Endothelial cell of umbilical vein (primary cell): ENCODE measurements at regions not wholly inside any gene's neighbourhood (a gene's known extent, or its start where the extent isn't known, plus 50 kb on each side); places are given as distances from the start of the nearest gene placed in this dataset.

Source experiments
- BruUV-seq: library from RNA; stranded (reverse); fragments of 400-500 nt; replicated peaks from 2 replicates; lab custom pipeline; 2021; lab: Mats Ljungman, UMichigan
- CTCF ChIA-PET: fragments of 300-600, 350-600 bp; sonication (Branson Sonifier 250); formaldehyde crosslinking; loops from one replicate; lab custom pipeline; 2021; ENCODE audit warnings: antibody characterized with exemption, inconsistent platforms; lab: Charles Lee
- POLR2A ChIA-PET: fragments of 300-600, 350-600 bp; sonication (Branson Sonifier 250); formaldehyde crosslinking; loops from one replicate; lab custom pipeline; 2021; ENCODE audit warnings: antibody characterized with exemption, inconsistent platforms; lab: Charles Lee
- DNase-seq: peaks from one replicate; pipeline ENCODE4 v3.0.0-alpha.2; 2011; ENCODE audit warnings: low read depth, low spot score
- FAIRE-seq: peaks from 2 replicates; lab custom pipeline; 2011; peaks lifted over from hg19 to GRCh38; lab: Jason Lieb, UNC
- H2AFZ ChIP-seq: 2 replicates; pipeline ENCODE4 v1.6.0; 2012; ENCODE audit warnings: low read depth, low read length, control low read depth, inconsistent platforms
- H3K27ac ChIP-seq: 2 replicates; pipeline ENCODE4 v1.5.1; 2011; ENCODE audit warnings: low read depth, mild to moderate bottlenecking, control low read depth, low read length, moderate library complexity; ENCODE audit not compliant: insufficient read depth
- H3K27me3 ChIP-seq, 2 experiments: 2 replicates each; pipeline versions ENCODE4 v1.6.0 to v1.6.1; 2011; ENCODE audit warnings: low read length in 2 of 2, mixed read lengths in 1 of 2; ENCODE audit not compliant: control insufficient read depth in 2 of 2, insufficient read depth in 2 of 2
- H3K36me3 ChIP-seq, 2 experiments: 2 replicates in 1 of 2; 3 replicates in 1 of 2; pipeline ENCODE4 v1.5.1; 2011; ENCODE audit warnings: low read length in 2 of 2, mild to moderate bottlenecking in 1 of 2, moderate library complexity in 1 of 2; ENCODE audit not compliant: control insufficient read depth in 2 of 2, insufficient read depth in 2 of 2; ENCODE audit errors: extremely low read depth in 1 of 2
- H3K4me1 ChIP-seq: 3 replicates; pipeline ENCODE4 v1.5.1; 2011; ENCODE audit warnings: mild to moderate bottlenecking, low read length; ENCODE audit not compliant: control insufficient read depth, insufficient read depth; ENCODE audit errors: extremely low read depth
- H3K4me2 ChIP-seq: 2 replicates; pipeline ENCODE4 v1.6.1; 2011; ENCODE audit warnings: low read length, control low read depth, mixed read lengths; ENCODE audit not compliant: insufficient read depth
- H3K4me3 ChIP-seq, 3 experiments: fragments of 200-600 bp in 1 of 3; sonication (generic), shearing (Covaris generic) in 1 of 3; replicated peaks in 1 of 3; 2 replicates each; pipeline ENCODE4 v1.5.1; 2011 to 2016; ENCODE audit warnings: control low read depth in 3 of 3, low read length in 3 of 3, mild to moderate bottlenecking in 2 of 3, inconsistent platforms in 1 of 3, low read depth in 1 of 3, moderate library complexity in 1 of 3; ENCODE audit not compliant: insufficient read depth in 1 of 3
- H3K79me2 ChIP-seq: 2 replicates; pipeline ENCODE4 v1.6.0; 2012; ENCODE audit warnings: low read length, inconsistent platforms; ENCODE audit not compliant: control insufficient read depth, insufficient read depth
- H3K9ac ChIP-seq: replicated peaks from 2 replicates; pipeline ENCODE3; 2011; ENCODE audit warnings: low read length, control low read depth; ENCODE audit not compliant: insufficient read depth; ENCODE audit errors: extremely low read depth
- H3K9me1 ChIP-seq: replicated peaks from 3 replicates; pipeline ENCODE4 v1.6.0; 2011; ENCODE audit warnings: mild to moderate bottlenecking, low read length; ENCODE audit not compliant: control insufficient read depth, insufficient read depth; ENCODE audit errors: extremely low read depth
- H3K9me3 ChIP-seq: replicated peaks from 2 replicates; pipeline ENCODE4 v1.5.1; 2012; ENCODE audit warnings: low read length, inconsistent platforms; ENCODE audit not compliant: control insufficient read depth, insufficient read depth
- H4K20me1 ChIP-seq: replicated peaks from 2 replicates; pipeline ENCODE3; 2011; ENCODE audit warnings: mild to moderate bottlenecking, low read length; ENCODE audit not compliant: control insufficient read depth, insufficient read depth; ENCODE audit errors: extremely low read depth
- EZH2 ChIP-seq: IDR thresholded peaks from 2 replicates; pipeline ENCODE4 v1.6.1; 2012; ENCODE audit warnings: borderline replicate concordance, low read depth, mild to moderate bottlenecking, moderate library complexity, low read length, inconsistent platforms; ENCODE audit not compliant: severe bottlenecking
- FOS ChIP-seq: IDR thresholded peaks from 2 replicates; pipeline ENCODE4 v1.6.1; 2011; ENCODE audit warnings: mild to moderate bottlenecking, low read length, moderate library complexity, borderline replicate concordance; ENCODE audit not compliant: insufficient read depth
- GATA2 ChIP-seq: IDR thresholded peaks from 2 replicates; pipeline ENCODE4 v1.7.0; 2011; ENCODE audit warnings: low read depth, mild to moderate bottlenecking, moderate library complexity, mixed read lengths, low read length; ENCODE audit not compliant: insufficient read length, insufficient read depth
- JUN ChIP-seq: IDR thresholded peaks from 2 replicates; pipeline ENCODE4 v1.6.1; 2011; ENCODE audit warnings: borderline replicate concordance, low read depth; ENCODE audit not compliant: insufficient read length, insufficient read depth
- MYC ChIP-seq: IDR thresholded peaks from one replicate; pipeline ENCODE4 v1.6.1; 2011; ENCODE audit warnings: mild to moderate bottlenecking, low read depth, low read length
- POLR2A ChIP-seq: IDR thresholded peaks from 2 replicates; pipeline ENCODE4 v1.6.1; 2012; ENCODE audit warnings: low read depth, mild to moderate bottlenecking, control low read depth, low read length
- POLR2AphosphoS5 ChIP-seq: IDR thresholded peaks from 2 replicates; pipeline ENCODE4 v1.6.1; 2012; ENCODE audit warnings: low read depth, mild to moderate bottlenecking, control low read depth, low read length, moderate library complexity; ENCODE audit not compliant: insufficient read depth
- dilution Hi-C: fragments of 300-500 bp; cut with MboI; formaldehyde crosslinking; loops from one replicate; pipeline ENCODE4 v1.15.0; 2019; ENCODE audit warnings: low sequenced_read_pairs; ENCODE audit not compliant: extremely low pct_ligation_motif_present
- intact Hi-C: fragments of 100-400 bp; cut with micrococcal nuclease; formaldehyde crosslinking; loops from one replicate; pipeline ENCODE4 v1.10.0; 2022
- TF ChIP-seq, protein P1 (sequence below): IDR thresholded peaks from 2 replicates; pipeline ENCODE4 v1.6.1; 2011; ENCODE audit not compliant: insufficient read depth, insufficient read length
- TF ChIP-seq, protein P2 (sequence below), 2 donors: IDR thresholded peaks; 1 replicate in 1 of 2; 2 replicates in 1 of 2; pipeline ENCODE4 v1.5.1; 2011; ENCODE audit warnings: low read length in 2 of 2, mild to moderate bottlenecking in 2 of 2, moderate library complexity in 2 of 2, control low read depth in 1 of 2, inconsistent platforms in 1 of 2, low read depth in 1 of 2; ENCODE audit not compliant: insufficient read depth in 1 of 2; ENCODE audit errors: extremely low read depth in 1 of 2

DNA sequence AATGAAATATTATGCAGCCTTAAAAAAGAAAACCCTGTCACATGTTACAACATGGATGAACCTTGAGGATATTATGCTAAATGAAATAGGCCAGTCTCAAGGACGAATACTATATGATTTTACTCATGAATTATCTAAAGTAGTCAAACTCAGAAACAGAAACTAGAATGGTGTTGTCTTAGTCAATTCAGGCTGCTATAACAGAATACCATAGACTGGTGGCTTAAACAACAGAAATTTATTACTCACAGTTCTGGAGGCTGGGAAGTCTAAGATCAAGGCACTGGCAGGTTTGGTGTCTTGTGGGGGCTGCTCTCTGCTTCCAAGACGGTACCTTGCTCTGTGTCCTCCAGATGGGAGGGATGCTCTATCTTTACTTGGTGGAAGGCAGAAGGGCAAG, 113.8 kb upstream of the DNAH14 start:
- no peak for FAIRE-seq
- Histone ChIP-seq H3K4me3 (no peak overlapping the region), H3K27ac (no peak overlapping the region), H2AFZ (no peak overlapping the region), H3K9ac (no peak overlapping the region), H4K20me1 (no peaks in the 10 kb centered on the region), H3K4me2 (no peak overlapping the region), H3K36me3 (no peaks in the 10 kb centered on the region), H3K4me1 (no peaks in the 10 kb centered on the region), H3K9me3 (no peaks in the 10 kb centered on the region), H3K79me2 (no peaks in the 10 kb centered on the region), H3K9me1 (no peaks in the 10 kb centered on the region), H3K27me3 (no peaks in the 10 kb centered on the region)
- ChIA-PET POLR2A (no interaction called here), CTCF (no interaction called here)
- DNase-seq = no peak
- BruUV-seq = no TSS peak
- no peak for TF ChIP-seq EZH2
- TF ChIP-seq POLR2AphosphoS5 = no peak
- TF ChIP-seq, protein P1, sequence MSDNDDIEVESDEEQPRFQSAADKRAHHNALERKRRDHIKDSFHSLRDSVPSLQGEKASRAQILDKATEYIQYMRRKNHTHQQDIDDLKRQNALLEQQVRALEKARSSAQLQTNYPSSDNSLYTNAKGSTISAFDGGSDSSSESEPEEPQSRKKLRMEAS = no peak
- TF ChIP-seq, protein P2, sequence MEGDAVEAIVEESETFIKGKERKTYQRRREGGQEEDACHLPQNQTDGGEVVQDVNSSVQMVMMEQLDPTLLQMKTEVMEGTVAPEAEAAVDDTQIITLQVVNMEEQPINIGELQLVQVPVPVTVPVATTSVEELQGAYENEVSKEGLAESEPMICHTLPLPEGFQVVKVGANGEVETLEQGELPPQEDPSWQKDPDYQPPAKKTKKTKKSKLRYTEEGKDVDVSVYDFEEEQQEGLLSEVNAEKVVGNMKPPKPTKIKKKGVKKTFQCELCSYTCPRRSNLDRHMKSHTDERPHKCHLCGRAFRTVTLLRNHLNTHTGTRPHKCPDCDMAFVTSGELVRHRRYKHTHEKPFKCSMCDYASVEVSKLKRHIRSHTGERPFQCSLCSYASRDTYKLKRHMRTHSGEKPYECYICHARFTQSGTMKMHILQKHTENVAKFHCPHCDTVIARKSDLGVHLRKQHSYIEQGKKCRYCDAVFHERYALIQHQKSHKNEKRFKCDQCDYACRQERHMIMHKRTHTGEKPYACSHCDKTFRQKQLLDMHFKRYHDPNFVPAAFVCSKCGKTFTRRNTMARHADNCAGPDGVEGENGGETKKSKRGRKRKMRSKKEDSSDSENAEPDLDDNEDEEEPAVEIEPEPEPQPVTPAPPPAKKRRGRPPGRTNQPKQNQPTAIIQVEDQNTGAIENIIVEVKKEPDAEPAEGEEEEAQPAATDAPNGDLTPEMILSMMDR (IDR thresholded peaks at IDR 0.05; ENCODE audit: extremely low read depth in 1 of 2, insufficient read depth in 1 of 2, low read depth in 1 of 2, low read length in 2 of 2) = no peak
- TF ChIP-seq JUN = no peak
- TF ChIP-seq MYC = no peak
- no peak for TF ChIP-seq GATA2
- no peak for TF ChIP-seq FOS
- TF ChIP-seq POLR2A = no peak
- dilution Hi-C loops = no loop called here
- intact Hi-C loops = no loop called here
